Superior temporal gyrus (tissue), 1 donor: ENCODE measurements at regions not wholly inside any gene's neighbourhood (a gene's known extent, or its start where the extent isn't known, plus 50 kb on each side); places are given as distances from the start of the nearest gene placed in this dataset.
"Not testable (repeated sequence)": the region's sequence is repeated elsewhere in the genome, so short reads cannot be mapped to it uniquely, and the experiment has no call there.

Source experiments
- DNase-seq: peaks from one replicate; pipeline ENCODE4 v3.0.0-alpha.2; 2016; ENCODE audit errors: extremely low spot score

- DNase-seq: no peak
Measured at GRCh38 chr5:18720002-18720401, 1085.7 kb downstream of the TAF11L14 start.

GRCh38 chr5:18732556-18733479 lies 1098.6 kb downstream of the TAF11L14 start:
- no peak for DNase-seq

GRCh38 chr5:18736051-18736398 lies 1101.8 kb downstream of the TAF11L14 start:
- DNase-seq: no peak

- DNase-seq: not testable (repeated sequence)
Measured at GRCh38 chr5:18736736-18737135, 1102.5 kb downstream of the TAF11L14 start.

- DNase-seq: no peak
Measured at GRCh38 chr5:18740301-18740700, 1106.0 kb downstream of the TAF11L14 start.

GRCh38 chr5:18742830-18743229 lies 1108.6 kb downstream of the TAF11L14 start:
- DNase-seq: no peak

GRCh38 chr5:18744441-18744840 lies 1110.2 kb downstream of the TAF11L14 start:
- DNase-seq: no peak

- DNase-seq: no peak
Measured at GRCh38 chr5:18745042-18745987, 1111.1 kb downstream of the TAF11L14 start.

GRCh38 chr5:18745988-18746615 lies 1111.8 kb downstream of the TAF11L14 start:
- DNase-seq: no peak

GRCh38 chr5:18749763-18750162 lies 1115.5 kb downstream of the TAF11L14 start:
- no peak for DNase-seq

- no peak for DNase-seq
Measured at GRCh38 chr5:18752317-18752716, 1118.1 kb downstream of the TAF11L14 start.

- no peak for DNase-seq
Measured at GRCh38 chr5:18754201-18754600, 1119.9 kb downstream of the TAF11L14 start.

GRCh38 chr5:18761801-18762200 lies 1127.5 kb downstream of the TAF11L14 start:
- DNase-seq: no peak

GRCh38 chr5:18764161-18764560 lies 1129.9 kb downstream of the TAF11L14 start:
- DNase-seq: no peak

- no peak for DNase-seq
Measured at GRCh38 chr5:18765304-18765703, 1131.0 kb downstream of the TAF11L14 start.

GRCh38 chr5:18771097-18771610 lies 1136.9 kb downstream of the TAF11L14 start:
- DNase-seq: no peak

- no peak for DNase-seq
Measured at GRCh38 chr5:18772475-18772874, 1138.2 kb downstream of the TAF11L14 start.

GRCh38 chr5:18778225-18778624 lies 1144.0 kb downstream of the TAF11L14 start:
- peak; percentile 70 for DNase-seq

GRCh38 chr5:18789218-18789998 lies 1155.1 kb downstream of the TAF11L14 start:
- DNase-seq: no peak

GRCh38 chr5:18792145-18792544 lies 1157.9 kb downstream of the TAF11L14 start:
- no peak for DNase-seq

- DNase-seq: no peak
Measured at GRCh38 chr5:18797222-18797621, 1163.0 kb downstream of the TAF11L14 start.
